IMR-90 (cell line): ENCODE measurements at regions not wholly inside any gene's neighbourhood (a gene's known extent, or its start where the extent isn't known, plus 50 kb on each side); places are given as distances from the start of the nearest gene placed in this dataset.

Experiments used
- ATAC-seq: fragments of 200-7000 bp; cut with Tn5 transposase; 2 replicates; pipeline ENCODE4 v1.9.1; 2020; ENCODE audit warnings: low read depth, mild to moderate bottlenecking, moderate library complexity
- BruUV-seq: library from RNA; stranded (reverse); fragments of 400-500 nt; replicated peaks from 2 replicates; lab custom pipeline; 2021; lab: Mats Ljungman, UMichigan
- CTCF ChIA-PET: fragments of 300-600 bp; formaldehyde crosslinking; extraction: SDS; loops from one replicate; lab custom pipeline; 2021; ENCODE audit warnings: antibody characterized with exemption; lab: Yijun Ruan, JAX
- POLR2A ChIA-PET: fragments of 300-600 bp; sonication (Branson Sonifier 250); formaldehyde crosslinking; loops from one replicate; lab custom pipeline; 2022; ENCODE audit warnings: antibody characterized with exemption; ENCODE audit not compliant: unreplicated experiment; lab: Charles Lee
- DNase-seq: peaks from one replicate; pipeline ENCODE4 v3.0.0; 2013
- H2AFZ ChIP-seq: replicated peaks from 2 replicates; pipeline ENCODE3; 2013; ENCODE audit warnings: low read length, mild to moderate bottlenecking; ENCODE audit not compliant: poor library complexity
- H2AK5ac ChIP-seq: 2 replicates; pipeline ENCODE4 v1.6.1; 2013; ENCODE audit warnings: low read depth, low read length, inconsistent platforms
- H2AK9ac ChIP-seq: replicated peaks from 2 replicates; pipeline ENCODE3; 2013; ENCODE audit warnings: mild to moderate bottlenecking, low read depth, low read length, moderate library complexity; ENCODE audit not compliant: poor library complexity
- H2BK120ac ChIP-seq: 2 replicates; pipeline ENCODE4 v1.6.1; 2013; ENCODE audit warnings: low read depth, low read length, inconsistent platforms
- H2BK15ac ChIP-seq: 3 replicates; pipeline ENCODE4 v1.6.1; 2013; ENCODE audit warnings: low read depth, low read length, inconsistent platforms
- H2BK20ac ChIP-seq: 2 replicates; pipeline ENCODE4 v1.6.1; 2013; ENCODE audit warnings: low read depth, mild to moderate bottlenecking, inconsistent platforms, low read length, moderate library complexity
- H2BK5ac ChIP-seq: 2 replicates; pipeline ENCODE4 v1.6.1; 2013; ENCODE audit warnings: mild to moderate bottlenecking, low read depth, low read length, inconsistent platforms; ENCODE audit not compliant: poor library complexity, severe bottlenecking
- H3K14ac ChIP-seq: replicated peaks from 2 replicates; pipeline ENCODE4 v1.6.1; 2013; ENCODE audit warnings: low read depth, low read length, inconsistent platforms
- H3K18ac ChIP-seq: 2 replicates; pipeline ENCODE4 v1.6.1; 2013; ENCODE audit warnings: low read depth, low read length, control low read depth
- H3K23ac ChIP-seq: 2 replicates; pipeline ENCODE4 v1.6.1; 2013; ENCODE audit warnings: low read depth, low read length, inconsistent platforms
- H3K27ac ChIP-seq: 2 replicates; pipeline ENCODE4 v1.5.1; 2013; ENCODE audit warnings: mild to moderate bottlenecking, control low read depth, low read length; ENCODE audit not compliant: insufficient read depth
- H3K27me3 ChIP-seq: 2 replicates; pipeline ENCODE4 v1.6.1; 2013; ENCODE audit warnings: low read length; ENCODE audit not compliant: control insufficient read depth, insufficient read depth
- H3K36me3 ChIP-seq: 2 replicates; pipeline ENCODE4 v1.6.1; 2013; ENCODE audit warnings: low read length, mixed read lengths; ENCODE audit not compliant: control insufficient read depth, insufficient read depth
- H3K4ac ChIP-seq: 2 replicates; pipeline ENCODE4 v1.6.1; 2013; ENCODE audit warnings: low read depth, low read length, inconsistent platforms
- H3K4me1 ChIP-seq: 2 replicates; pipeline ENCODE4 v1.6.1; 2013; ENCODE audit warnings: low read length, mixed read lengths; ENCODE audit not compliant: control insufficient read depth, insufficient read depth
- H3K4me2 ChIP-seq: 2 replicates; pipeline ENCODE4 v1.6.1; 2013; ENCODE audit warnings: low read depth, mild to moderate bottlenecking, control low read depth, low read length, moderate library complexity
- H3K4me3 ChIP-seq: 2 replicates; pipeline ENCODE4 v1.5.1; 2013; ENCODE audit warnings: low read depth, mild to moderate bottlenecking, control low read depth, low read length, moderate library complexity; ENCODE audit not compliant: insufficient read depth
- H3K56ac ChIP-seq: 2 replicates; pipeline ENCODE4 v1.6.1; 2013; ENCODE audit warnings: low read length, inconsistent platforms; ENCODE audit not compliant: insufficient read depth; ENCODE audit errors: extremely low read depth
- H3K79me1 ChIP-seq, 2 experiments: 2 replicates each; pipeline ENCODE4 v1.6.1; 2013; ENCODE audit warnings: low read length in 2 of 2, inconsistent platforms in 1 of 2, low read depth in 1 of 2
- H3K9ac ChIP-seq: 2 replicates; pipeline ENCODE4 v1.6.1; 2013; ENCODE audit warnings: low read depth, low read length, control low read depth
- H3K9me1 ChIP-seq: 2 replicates; pipeline ENCODE4 v1.6.1; 2013; ENCODE audit warnings: low read length, inconsistent platforms; ENCODE audit not compliant: insufficient read depth
- H3K9me3 ChIP-seq: 2 replicates; pipeline ENCODE4 v1.6.1; 2013; ENCODE audit warnings: low read length; ENCODE audit not compliant: control insufficient read depth, insufficient read depth
- H4K20me1 ChIP-seq: 2 replicates; pipeline ENCODE4 v1.6.1; 2013; ENCODE audit warnings: low read length, inconsistent platforms; ENCODE audit not compliant: insufficient read depth
- H4K5ac ChIP-seq: 2 replicates; pipeline ENCODE4 v1.6.1; 2013; ENCODE audit warnings: mild to moderate bottlenecking, low read depth, low read length, control low read depth
- H4K8ac ChIP-seq, 2 experiments: 2 replicates each; pipeline ENCODE4 v1.6.1; 2013; ENCODE audit warnings: low read depth in 2 of 2, low read length in 2 of 2, control low read depth in 1 of 2, inconsistent platforms in 1 of 2
- H4K91ac ChIP-seq: 2 replicates; pipeline ENCODE4 v1.6.1; 2013; ENCODE audit warnings: low read depth, low read length, inconsistent platforms; ENCODE audit not compliant: insufficient read depth
- BHLHE40 ChIP-seq: fragments of 150-350 bp; IDR thresholded peaks from 2 replicates; pipeline ENCODE4 v1.6.1; 2016; ENCODE audit warnings: mild to moderate bottlenecking, low read depth, low read length
- RAD21 ChIP-seq: IDR thresholded peaks from 2 replicates; pipeline ENCODE4 v1.6.1; 2012; ENCODE audit warnings: low read length, improper control_type of control experiment
- WGBS, 2 experiments: methylation state at CpG; one replicate each; pipeline versions ENCODE4 v1.1.5 to v1.1.7; 2013; ENCODE audit warnings: missing lambda C conversion rate in 2 of 2; ENCODE audit not compliant: insufficient read length in 1 of 2; ENCODE audit errors: extremely low coverage in 2 of 2; 5-methylcytosine and 5-hydroxymethylcytosine counted together
- dilution Hi-C: fragments of 300-500 bp; cut with HindIII; formaldehyde crosslinking; loops from one replicate; pipeline ENCODE4 v1.14.3; 2018; ENCODE audit warnings: low sequenced_read_pairs; ENCODE audit not compliant: unreplicated experiment
- in situ Hi-C: fragments of 300-500 bp; cut with MboI; formaldehyde crosslinking; loops from 3 replicates; pipeline ENCODE4 v1.14.3; 2019; ENCODE audit warnings: low sequenced_read_pairs, inconsistent platforms, mixed read lengths
- intact Hi-C: fragments of 100-400 bp; cut with micrococcal nuclease; formaldehyde crosslinking; loops from 2 replicates; pipeline ENCODE4 v1.10.0; 2022

GRCh38 chr18:46369323-46369722 lies 265.1 kb downstream of the HAUS1 start:
- no peak overlapping the region for H2BK20ac ChIP-seq
- no peaks in the 10 kb centered on the region for H3K79me1 ChIP-seq
- H3K27ac ChIP-seq = no peak overlapping the region
- in situ Hi-C loops (no loop called here), dilution Hi-C loops (no loop called here), intact Hi-C loops (no loop called here)
- ATAC-seq = no peak
- H3K4ac ChIP-seq = no peak overlapping the region
- no peaks in the 10 kb centered on the region; the same call in none of the 2 replicates for H3K27me3 ChIP-seq
- no peak overlapping the region for H4K5ac ChIP-seq
- no peaks in the 10 kb centered on the region for H3K4me1 ChIP-seq
- H3K18ac ChIP-seq = no peak overlapping the region
- no peak overlapping the region for H3K56ac ChIP-seq
- H3K36me3 ChIP-seq = no peaks in the 10 kb centered on the region
- no peaks in the 10 kb centered on the region for H3K9me3 ChIP-seq
- no peak overlapping the region for H4K91ac ChIP-seq
- no peaks in the 10 kb centered on the region for H3K9me1 ChIP-seq
- H3K23ac ChIP-seq = no peak overlapping the region
- H2BK120ac ChIP-seq = no peak overlapping the region
- no peak overlapping the region for H3K4me2 ChIP-seq
- no TSS peak for BruUV-seq
- ChIA-PET POLR2A (no interaction called here), CTCF (no interaction called here)
- H2BK15ac ChIP-seq = no peak overlapping the region
- TF ChIP-seq RAD21 = 0 out of 2 replicates have a peak, but pooled peaks have one; percentile 3
- no peak for TF ChIP-seq BHLHE40
- H4K20me1 ChIP-seq = no peaks in the 10 kb centered on the region
- no peak overlapping the region for H2AK9ac ChIP-seq
- no peak overlapping the region for H3K4me3 ChIP-seq
- H3K9ac ChIP-seq = no peak overlapping the region
- DNase-seq = no peak
- no peak overlapping the region for H3K14ac ChIP-seq
- no peak overlapping the region for H2AK5ac ChIP-seq
- H2AFZ ChIP-seq = no peak overlapping the region
- WGBS, 2 experiments = no CpG with 5 or more reads among the region's 4 CpGs
- no peak overlapping the region for H4K8ac ChIP-seq
- H2BK5ac ChIP-seq = no peak overlapping the region
